ENCODE measurements at regions not wholly inside any gene's neighbourhood (a gene's known extent, or its start where the extent isn't known, plus 50 kb on each side); places are given as distances from the start of the nearest gene placed in this dataset.

DNA sequence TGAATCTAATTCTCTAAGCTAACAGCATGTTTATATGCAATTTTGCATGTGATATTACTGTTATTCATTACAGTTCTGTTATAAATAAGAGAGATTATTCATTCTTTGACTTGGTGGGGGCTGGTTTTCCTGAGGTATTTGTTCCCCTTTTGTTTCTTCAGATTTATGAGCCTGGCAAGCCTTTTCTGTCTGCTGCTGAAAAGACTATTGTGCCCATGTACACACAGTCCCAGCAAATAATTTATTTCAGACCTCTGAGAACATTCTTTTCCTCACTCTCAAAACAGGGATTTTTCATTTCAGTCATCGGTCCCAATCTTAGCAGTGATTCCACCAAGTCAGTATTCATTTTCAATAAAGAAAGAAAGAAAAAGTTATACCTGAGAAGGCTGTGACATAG is 716.8 kb downstream of the NSUN3 start:
- H3K36me3 ChIP-seq (ENCODE audit: control insufficient read depth, insufficient read depth, low read length), result no peaks in the 10 kb centered on the region
- H3K9ac ChIP-seq, result no peak overlapping the region
- H3K9me3 ChIP-seq (ENCODE audit: control insufficient read depth, low read length), result no peaks in the 10 kb centered on the region
- no peaks in the 10 kb centered on the region for H3K79me2 ChIP-seq
- H2AFZ ChIP-seq, result no peak overlapping the region
- no peak overlapping the region for H3K27ac ChIP-seq
- H3K27me3 ChIP-seq (ENCODE audit: control insufficient read depth, insufficient read depth, low read length), result no peaks in the 10 kb centered on the region
- H3K4me1 ChIP-seq, result no peaks in the 10 kb centered on the region
- H3K4me3 ChIP-seq (ENCODE audit: low read depth, low read length), result no peak overlapping the region
- H3K4me2 ChIP-seq (ENCODE audit: low read length), result no peak overlapping the region
- TF ChIP-seq, protein P1, sequence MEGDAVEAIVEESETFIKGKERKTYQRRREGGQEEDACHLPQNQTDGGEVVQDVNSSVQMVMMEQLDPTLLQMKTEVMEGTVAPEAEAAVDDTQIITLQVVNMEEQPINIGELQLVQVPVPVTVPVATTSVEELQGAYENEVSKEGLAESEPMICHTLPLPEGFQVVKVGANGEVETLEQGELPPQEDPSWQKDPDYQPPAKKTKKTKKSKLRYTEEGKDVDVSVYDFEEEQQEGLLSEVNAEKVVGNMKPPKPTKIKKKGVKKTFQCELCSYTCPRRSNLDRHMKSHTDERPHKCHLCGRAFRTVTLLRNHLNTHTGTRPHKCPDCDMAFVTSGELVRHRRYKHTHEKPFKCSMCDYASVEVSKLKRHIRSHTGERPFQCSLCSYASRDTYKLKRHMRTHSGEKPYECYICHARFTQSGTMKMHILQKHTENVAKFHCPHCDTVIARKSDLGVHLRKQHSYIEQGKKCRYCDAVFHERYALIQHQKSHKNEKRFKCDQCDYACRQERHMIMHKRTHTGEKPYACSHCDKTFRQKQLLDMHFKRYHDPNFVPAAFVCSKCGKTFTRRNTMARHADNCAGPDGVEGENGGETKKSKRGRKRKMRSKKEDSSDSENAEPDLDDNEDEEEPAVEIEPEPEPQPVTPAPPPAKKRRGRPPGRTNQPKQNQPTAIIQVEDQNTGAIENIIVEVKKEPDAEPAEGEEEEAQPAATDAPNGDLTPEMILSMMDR (IDR thresholded peaks at IDR 0.05), result no peak

DNA sequence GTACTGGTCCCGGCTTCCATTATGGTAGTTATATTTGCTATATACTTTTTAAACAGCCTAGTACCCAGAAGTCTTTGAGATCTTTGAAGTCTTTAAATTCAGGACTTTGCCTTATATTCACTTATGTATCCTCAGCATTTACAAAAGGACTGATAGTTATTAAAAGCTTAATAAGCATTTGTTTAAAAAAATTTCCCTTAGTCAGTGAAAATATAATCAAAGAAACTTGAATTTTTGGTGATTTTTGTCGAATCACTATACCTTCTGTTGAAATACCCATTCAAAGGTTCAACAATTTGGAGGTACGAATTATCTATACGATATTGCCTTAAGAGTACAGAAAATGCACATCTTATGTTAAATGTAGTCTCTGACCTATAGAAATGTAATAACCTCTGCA is 721.4 kb downstream of the NSUN3 start:
- H3K27me3 ChIP-seq (ENCODE audit: control insufficient read depth, insufficient read depth, low read length), result no peaks in the 10 kb centered on the region
- no peak overlapping the region for H3K27ac ChIP-seq
- no peaks in the 10 kb centered on the region for H3K79me2 ChIP-seq
- no peaks in the 10 kb centered on the region for H3K9me3 ChIP-seq (ENCODE audit: control insufficient read depth, low read length)
- no peaks in the 10 kb centered on the region for H3K36me3 ChIP-seq (ENCODE audit: control insufficient read depth, insufficient read depth, low read length)
- H3K4me1 ChIP-seq, result no peaks in the 10 kb centered on the region
- TF ChIP-seq, protein P1 (IDR thresholded peaks at IDR 0.05), result no peak
- H3K9ac ChIP-seq, result no peak overlapping the region
- H2AFZ ChIP-seq, result no peak overlapping the region
- H3K4me2 ChIP-seq (ENCODE audit: low read length), result no peak overlapping the region
- H3K4me3 ChIP-seq (ENCODE audit: low read depth, low read length), result no peak overlapping the region

DNA sequence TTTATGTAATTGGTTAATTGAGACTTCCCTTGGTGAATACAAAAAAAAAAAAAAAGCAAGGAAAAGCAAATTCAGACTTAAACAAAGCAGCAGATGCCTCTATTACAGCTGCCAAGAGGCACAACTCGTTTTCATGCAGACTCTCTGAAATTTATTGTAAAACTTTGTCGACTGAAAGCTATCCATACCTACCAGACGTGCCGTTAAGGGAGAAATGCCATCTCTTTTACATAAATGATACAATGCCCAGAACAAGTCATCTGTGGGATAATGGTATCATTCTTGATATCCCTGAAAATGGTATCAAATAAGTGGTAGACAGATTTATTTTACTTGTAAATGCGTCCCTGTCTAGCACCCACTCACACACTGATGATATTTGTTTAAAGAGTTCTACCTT is 724.2 kb downstream of the NSUN3 start:
- Histone ChIP-seq H3K79me2 (no peaks in the 10 kb centered on the region), H3K4me3 (ENCODE audit: low read depth, low read length) (no peak overlapping the region), H3K4me1 (no peaks in the 10 kb centered on the region), H3K36me3 (ENCODE audit: control insufficient read depth, insufficient read depth, low read length) (no peaks in the 10 kb centered on the region), H3K4me2 (ENCODE audit: low read length) (no peak overlapping the region), H3K9ac (no peak overlapping the region), H3K27me3 (ENCODE audit: control insufficient read depth, insufficient read depth, low read length) (no peaks in the 10 kb centered on the region), H3K9me3 (ENCODE audit: control insufficient read depth, low read length) (no peaks in the 10 kb centered on the region), H3K27ac (no peak overlapping the region), H2AFZ (no peak overlapping the region)
- TF ChIP-seq, protein P1 (IDR thresholded peaks at IDR 0.05), result no peak

DNA sequence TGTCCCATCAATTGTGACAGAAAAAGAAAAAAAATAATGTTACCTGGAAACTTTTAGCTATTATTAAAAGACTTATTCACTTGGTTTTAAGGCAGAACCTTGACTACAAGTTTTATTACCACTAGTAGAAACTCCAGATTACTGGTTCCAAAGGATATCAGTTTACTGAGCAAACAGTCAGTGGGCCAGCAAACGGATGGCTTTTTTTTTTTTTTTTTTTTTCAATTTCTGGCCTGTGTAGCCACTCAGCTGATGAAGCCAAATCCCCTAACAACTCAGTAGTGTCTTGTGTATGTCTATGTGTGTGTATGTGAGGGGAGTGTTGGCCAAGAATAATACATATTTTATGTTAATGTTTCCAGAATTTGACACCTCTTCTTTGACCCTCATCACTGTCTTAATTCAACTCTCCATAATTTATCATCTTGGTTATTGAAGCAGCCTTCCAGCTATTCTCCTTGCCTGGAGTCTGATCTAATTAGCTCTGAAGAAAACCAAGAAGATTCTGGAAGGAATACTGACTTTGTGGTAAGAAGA is 724.9 kb downstream of the NSUN3 start:
- H3K4me1 ChIP-seq, result no peaks in the 10 kb centered on the region
- H3K27me3 ChIP-seq (ENCODE audit: control insufficient read depth, insufficient read depth, low read length), result no peaks in the 10 kb centered on the region
- no peak overlapping the region for H3K4me2 ChIP-seq (ENCODE audit: low read length)
- no peak overlapping the region for H2AFZ ChIP-seq
- H3K9ac ChIP-seq, result no peak overlapping the region
- H3K27ac ChIP-seq, result no peak overlapping the region
- no peaks in the 10 kb centered on the region for H3K79me2 ChIP-seq
- H3K4me3 ChIP-seq (ENCODE audit: low read depth, low read length), result no peak overlapping the region
- H3K9me3 ChIP-seq (ENCODE audit: control insufficient read depth, low read length), result no peaks in the 10 kb centered on the region
- TF ChIP-seq, protein P1 (IDR thresholded peaks at IDR 0.05), result no peak
- no peaks in the 10 kb centered on the region for H3K36me3 ChIP-seq (ENCODE audit: control insufficient read depth, insufficient read depth, low read length)

DNA sequence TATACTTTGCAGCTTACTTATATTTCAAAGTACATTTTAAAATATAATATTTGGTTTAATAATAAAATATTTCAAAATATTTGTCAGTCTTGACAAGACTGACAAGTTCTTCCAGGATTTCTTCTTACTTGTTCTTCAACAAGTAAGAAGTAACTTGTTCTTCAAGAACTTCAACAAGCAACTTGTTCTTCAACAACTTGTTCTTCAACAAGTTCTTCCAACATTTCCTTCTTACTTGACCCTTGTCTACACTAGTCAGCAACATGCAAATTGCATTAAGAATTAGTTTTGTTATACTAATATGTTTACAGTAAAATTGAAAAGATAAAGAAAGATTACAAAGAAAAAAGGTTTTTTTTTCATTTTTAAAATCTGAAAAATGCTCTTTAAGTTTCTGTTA is 731.7 kb downstream of the NSUN3 start:
- no peak overlapping the region for H3K9ac ChIP-seq
- no peaks in the 10 kb centered on the region for H3K9me3 ChIP-seq (ENCODE audit: control insufficient read depth, low read length)
- H3K36me3 ChIP-seq (ENCODE audit: control insufficient read depth, insufficient read depth, low read length), result no peaks in the 10 kb centered on the region
- no peak overlapping the region for H3K4me2 ChIP-seq (ENCODE audit: low read length)
- H3K4me1 ChIP-seq, result no peaks in the 10 kb centered on the region
- no peak overlapping the region for H3K4me3 ChIP-seq (ENCODE audit: low read depth, low read length)
- H3K79me2 ChIP-seq, result no peaks in the 10 kb centered on the region
- no peak overlapping the region for H2AFZ ChIP-seq
- TF ChIP-seq, protein P1 (IDR thresholded peaks at IDR 0.05), result no peak
- no peak overlapping the region for H3K27ac ChIP-seq
- H3K27me3 ChIP-seq (ENCODE audit: control insufficient read depth, insufficient read depth, low read length), result no peaks in the 10 kb centered on the region

Data from parathyroid adenoma (tissue), 2 donors.